GM21423 (cell line): ENCODE measurements at regions not wholly inside any gene's neighbourhood (a gene's known extent, or its start where the extent isn't known, plus 50 kb on each side); places are given as distances from the start of the nearest gene placed in this dataset.
"Not testable (repeated sequence)": the region's sequence is repeated elsewhere in the genome, so short reads cannot be mapped to it uniquely, and the experiment has no call there.

ENCODE experiments used
- ATAC-seq: cut with Tn5 transposase; IDR thresholded peaks from one replicate; pipeline ENCODE4 v1.9.1; 2021; ENCODE audit warnings: mild to moderate bottlenecking, moderate library complexity; ENCODE audit not compliant: unreplicated experiment

DNA sequence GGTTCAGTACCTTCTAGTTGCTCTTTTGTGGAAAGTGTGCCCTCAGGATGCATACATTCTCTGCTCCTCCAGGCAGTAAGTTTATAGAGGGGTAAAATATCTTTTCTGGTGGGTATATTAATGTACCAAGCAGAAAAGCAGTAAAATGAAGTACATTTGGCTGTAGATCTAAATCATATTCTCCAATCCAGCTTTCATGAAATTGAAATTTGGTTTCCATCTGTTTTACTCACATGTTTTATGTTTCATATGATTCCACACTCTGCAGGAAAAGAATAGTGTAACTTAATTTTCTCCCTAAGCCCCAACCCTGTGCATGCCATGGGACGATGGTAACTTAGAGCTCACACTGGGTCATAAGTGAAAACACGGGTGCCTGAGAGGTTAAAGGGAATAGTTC is 172.3 kb downstream of the AKAIN1 start:
- no peak for ATAC-seq

DNA sequence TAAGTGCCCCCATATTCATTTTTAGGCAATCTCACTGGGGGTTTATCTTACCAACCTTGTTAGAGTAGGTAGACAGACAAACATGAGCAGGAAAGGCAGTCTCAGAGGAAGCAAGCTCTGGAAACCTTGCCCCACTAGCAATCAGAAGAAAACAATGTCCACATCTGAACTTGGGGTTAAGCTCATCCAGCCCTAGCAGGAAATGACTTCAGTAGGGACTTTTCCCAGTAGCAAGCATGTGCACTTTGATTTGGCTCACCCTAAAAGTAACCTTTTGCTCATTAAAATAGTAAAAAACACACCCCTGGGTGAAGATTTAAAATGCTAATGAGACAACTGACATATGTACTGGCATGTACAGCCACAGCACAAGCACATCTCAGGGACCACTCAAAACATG is 175.5 kb downstream of the AKAIN1 start:
- no peak for ATAC-seq

DNA sequence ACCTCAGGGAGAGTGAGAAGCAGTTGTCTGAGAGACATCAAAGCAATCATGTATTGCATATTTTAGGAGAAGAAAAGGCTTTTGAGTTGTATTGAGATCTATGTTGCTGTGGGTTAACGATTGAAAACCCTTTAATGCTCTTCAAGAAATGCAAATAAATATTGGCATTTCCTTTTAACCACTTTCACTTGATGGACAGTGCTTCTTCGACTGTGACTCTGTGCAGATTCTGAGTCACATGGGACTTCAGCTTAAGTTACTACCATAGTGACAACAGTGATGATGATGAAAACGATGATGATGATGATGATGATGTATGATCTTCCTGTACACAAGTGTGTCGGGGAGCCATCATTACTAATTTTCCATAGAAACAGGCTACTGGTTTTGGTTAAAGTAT is 181.8 kb downstream of the AKAIN1 start:
- no peak for ATAC-seq

DNA sequence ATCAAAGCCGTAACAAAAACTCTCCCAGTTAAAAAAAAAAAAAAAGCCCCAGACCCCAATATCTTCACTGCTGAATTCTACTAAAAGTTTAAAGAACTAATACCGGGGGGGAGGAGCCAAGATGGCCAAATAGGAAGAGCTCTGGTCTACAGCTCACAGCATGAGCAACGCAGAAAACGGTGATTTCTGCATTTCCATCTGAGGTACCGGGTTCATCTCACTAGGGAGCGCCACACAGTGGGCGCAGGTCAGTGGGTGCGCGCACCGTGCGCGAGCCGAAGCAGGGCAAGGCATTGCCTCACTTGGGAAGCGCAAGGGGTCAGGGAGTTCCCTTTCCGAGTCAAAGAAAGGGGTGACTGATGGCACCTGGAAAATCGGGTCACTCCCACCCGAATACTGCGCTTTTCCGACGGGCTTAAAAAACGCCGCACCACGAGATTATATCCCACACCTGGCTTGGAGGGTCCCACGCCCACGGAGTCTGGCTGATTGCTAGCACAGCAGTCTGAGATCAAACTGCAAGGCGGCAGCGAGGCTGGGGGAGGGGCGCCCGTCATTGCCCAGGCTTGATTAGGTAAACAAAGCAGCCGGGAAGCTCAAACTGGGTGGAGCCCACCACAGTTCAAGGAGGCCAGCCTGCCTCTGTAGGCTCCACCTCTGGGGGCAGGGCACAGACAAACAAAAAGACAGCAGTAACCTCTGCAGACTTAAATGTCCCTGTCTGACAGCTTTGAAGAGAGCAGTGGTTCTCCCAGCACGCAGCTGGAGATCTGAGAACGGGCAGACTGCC is 192.8 kb downstream of the AKAIN1 start:
- not testable (repeated sequence) for ATAC-seq

DNA sequence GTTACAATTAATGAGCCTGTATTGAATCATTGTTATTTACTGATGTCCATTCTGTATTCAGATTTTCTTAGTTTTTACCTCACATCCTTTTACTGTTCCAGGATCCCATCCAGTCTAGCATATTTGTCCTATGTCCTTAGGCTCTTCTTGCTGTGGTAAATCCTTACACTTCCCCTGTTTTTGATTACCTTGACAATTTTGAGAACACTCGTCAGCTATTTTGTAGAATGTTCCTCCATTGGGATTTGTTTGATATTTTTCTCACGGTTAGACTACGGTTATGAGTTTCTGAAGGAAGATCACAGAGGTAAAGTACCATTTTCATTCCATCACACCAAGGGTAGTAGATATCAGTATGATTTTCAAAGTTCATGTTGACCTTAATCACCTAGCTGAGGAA is 202.3 kb downstream of the AKAIN1 start:
- no peak for ATAC-seq

DNA sequence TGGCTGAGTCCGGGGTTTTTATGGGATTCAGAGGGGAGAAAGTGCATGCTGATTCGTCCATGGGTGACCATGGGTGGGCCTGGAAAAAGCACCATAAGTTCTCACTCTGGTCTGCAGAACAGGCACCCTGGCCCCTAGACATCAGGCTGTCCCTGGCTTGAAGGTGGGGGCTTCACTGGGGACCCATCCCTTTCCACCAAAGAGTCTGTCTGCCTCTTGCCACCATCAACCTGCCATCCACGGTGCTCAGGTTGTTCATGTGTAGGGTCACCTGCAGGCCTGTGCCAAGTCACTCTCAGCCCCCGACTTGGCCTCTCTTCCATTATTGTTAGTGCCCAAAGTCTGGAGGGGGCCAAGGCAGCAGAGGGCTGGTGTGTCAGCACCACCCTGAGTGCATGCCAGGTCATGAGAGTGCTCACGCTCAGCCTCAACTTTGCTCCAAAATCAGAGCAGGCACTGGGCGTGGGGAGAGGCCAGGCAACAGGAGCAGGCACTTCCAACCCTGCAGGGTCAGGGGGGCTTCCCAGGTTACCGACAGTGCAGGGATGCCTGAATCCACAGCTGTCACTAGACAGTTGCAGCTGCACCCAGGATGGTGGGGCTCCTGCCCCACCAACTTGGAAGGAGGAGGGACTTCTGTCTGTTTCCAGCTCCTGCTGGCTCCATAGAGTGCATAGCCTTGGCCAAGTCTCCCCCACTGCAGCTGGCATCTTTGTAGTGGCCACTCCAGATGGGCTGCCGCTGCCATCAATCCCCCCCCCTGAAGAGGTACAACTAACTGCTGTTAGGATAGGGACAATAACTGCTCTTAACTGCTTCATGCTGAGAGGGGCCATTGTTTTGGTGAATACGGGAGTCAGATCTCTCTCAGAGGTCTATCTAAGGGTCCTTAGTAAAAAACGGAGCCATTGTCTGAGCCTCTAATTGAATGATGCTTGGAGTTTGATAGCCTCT is 209.3 kb downstream of the AKAIN1 start:
- ATAC-seq: no peak

DNA sequence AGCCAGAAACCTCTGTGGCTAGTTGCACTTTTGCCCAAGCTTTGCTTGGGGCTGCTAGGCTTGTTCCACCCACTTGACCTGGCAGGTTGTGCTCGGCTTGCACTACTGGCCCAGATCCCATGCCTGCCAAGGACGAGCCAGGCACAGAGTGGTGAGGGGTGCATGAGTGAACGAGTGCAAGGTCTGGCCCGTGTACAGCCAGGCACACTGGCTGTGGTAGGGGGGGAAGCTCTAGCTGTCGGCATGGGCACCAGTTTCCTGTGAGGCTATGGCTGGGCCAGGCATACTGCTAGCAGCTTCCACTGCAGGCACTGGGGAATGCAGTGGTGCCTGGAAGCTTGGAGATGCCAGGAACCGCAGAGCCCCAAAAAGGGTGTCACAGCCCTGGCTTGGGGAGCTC is 210.4 kb downstream of the AKAIN1 start:
- no peak for ATAC-seq

DNA sequence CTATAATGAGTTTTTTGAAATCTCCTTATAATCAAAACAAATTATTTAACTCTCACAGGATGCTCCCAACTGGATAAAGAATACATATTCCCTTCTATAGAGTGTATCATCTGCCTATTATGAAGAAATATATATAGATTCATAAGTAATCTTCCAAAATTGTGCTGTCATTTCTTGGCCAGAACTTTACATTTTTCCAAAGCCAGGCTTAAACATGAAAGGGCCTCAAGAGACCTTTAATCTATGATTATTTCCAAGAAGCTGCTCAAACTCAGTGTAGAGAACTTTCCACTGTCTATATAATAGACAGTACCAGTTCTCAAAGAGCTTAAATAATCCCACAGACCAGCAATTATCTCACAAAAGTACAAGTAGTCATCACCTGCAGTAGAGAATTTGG is 211.0 kb downstream of the AKAIN1 start:
- no peak for ATAC-seq

DNA sequence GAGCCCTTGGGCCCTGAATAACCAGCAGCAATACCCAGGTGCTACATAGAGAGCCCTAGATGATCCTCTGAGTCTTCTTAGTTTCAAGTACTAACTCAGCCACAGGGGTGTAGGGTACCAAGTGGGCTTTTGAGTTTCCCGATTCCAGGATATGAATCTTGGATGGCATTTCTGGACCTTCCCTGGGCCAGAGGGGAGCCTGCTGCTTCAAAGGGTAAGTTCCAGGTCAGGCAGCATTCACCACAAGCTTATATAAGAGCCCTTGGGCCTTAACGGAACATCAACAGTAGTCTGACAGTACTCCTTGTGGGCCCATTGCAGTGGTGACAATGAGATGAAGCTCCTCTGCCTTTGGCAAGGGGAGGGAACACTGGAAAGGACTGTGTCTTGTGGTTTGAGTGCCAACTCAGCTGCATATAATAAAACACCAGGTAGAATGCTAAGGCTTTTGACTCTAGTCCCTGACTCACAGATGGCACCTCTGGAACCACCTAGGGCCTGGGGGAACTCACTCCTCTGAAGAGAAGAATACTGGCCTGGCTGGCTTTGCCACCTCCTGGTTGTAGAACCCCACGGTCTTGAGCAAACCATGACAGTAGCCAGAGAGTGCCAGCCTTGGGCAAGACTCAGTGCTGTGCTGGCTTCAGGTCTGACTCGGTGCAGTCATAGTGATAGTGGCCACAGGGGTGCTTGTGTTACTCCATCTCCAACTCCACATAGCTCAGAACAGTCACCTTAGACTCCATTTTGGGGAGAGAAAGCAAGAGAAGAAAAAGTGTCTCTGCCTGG is 235.7 kb downstream of the AKAIN1 start:
- ATAC-seq: no peak

DNA sequence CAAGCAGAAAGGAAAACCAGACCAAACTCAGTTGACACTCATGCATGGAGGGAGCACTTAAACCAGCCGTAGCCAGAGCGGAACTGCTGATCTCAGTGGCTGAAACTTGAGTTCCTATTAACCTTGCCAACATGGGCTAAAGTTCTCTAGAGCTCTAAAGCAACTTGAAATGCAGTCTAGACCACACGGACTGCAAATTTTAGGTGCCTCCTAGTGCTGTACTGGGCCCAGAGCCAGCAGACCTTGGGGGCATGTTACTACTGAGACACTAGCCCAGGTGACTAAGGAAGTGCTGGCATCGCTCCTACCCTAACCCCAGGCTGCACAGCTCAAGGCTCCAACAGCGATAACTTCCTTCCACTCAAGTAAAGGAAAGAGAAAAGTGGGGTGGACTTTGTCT is 236.5 kb downstream of the AKAIN1 start:
- ATAC-seq: no peak

DNA sequence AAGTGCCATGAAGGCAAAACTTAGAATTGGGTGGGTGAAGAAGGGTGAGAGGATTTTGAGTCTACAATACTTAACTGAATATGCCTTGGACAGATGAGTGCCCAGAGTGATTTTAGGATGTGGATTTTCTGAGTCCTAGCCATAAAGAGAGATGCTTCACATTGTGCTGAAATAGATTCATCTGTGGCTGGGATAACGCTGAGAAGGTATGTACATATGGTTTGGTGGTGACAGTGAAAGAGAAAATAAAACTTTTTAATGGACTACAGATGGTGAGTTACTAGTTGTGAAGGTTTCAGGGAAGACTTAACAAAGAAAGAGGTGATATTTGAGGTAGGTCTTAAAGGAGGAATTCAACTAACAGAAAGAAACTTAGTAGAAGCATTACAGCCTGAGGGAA is 265.8 kb downstream of the AKAIN1 start:
- ATAC-seq: no peak

DNA sequence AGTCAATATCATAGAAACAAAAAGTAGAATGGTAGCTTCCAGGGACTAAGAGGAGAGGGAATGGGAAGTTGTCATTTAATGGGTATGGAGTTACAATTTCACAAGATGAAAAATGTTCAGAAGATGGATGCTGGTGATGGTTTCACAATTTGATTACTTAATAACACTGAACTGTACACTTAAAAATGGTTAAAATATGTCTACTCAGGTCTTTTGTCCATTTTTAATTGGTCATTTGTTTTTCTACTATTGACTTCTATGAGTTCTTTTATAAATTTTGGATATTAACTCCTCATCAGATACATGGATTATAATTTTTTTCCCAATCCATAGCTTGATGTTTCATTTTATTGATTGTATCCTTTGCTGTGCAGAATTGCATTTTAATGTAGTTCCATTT is 275.5 kb downstream of the AKAIN1 start:
- no peak for ATAC-seq

DNA sequence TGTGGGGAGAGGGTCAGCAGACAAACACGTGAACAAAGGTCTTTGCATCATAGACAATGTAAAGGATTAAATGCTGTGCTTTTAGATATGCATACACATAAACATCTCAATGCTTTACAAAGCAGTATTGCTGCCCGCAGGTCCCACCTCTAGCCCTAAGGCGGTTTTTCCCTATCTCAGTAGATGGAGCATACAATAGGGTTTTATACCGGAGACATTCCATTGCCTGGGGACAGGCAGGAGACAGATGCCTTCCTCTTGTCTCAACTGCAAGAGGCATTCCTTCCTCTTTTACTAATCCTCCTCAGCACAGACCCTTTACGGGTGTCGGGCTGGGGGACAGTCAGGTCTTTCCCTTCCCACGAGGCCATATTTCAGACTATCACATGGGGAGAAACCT is 279.5 kb downstream of the AKAIN1 start:
- ATAC-seq: not testable (repeated sequence)

DNA sequence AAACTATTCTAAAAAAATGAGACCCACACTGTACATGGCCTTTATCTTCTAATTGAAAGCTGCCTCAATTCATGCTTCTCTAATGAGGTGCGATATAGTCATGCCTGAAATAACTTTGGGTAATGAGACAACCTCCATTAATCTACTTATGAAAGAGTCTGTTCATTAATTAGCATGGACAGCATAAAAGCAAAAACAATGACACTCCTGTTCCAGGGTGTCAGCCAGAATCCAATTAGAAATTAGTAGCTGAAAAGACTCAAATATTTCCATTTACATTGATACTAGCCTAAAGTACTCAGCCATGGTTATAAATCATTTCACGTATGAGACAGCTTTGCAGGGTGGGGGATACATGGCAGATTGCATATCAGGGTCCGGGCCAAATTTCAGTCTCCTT is 288.7 kb downstream of the AKAIN1 start:
- no peak for ATAC-seq

DNA sequence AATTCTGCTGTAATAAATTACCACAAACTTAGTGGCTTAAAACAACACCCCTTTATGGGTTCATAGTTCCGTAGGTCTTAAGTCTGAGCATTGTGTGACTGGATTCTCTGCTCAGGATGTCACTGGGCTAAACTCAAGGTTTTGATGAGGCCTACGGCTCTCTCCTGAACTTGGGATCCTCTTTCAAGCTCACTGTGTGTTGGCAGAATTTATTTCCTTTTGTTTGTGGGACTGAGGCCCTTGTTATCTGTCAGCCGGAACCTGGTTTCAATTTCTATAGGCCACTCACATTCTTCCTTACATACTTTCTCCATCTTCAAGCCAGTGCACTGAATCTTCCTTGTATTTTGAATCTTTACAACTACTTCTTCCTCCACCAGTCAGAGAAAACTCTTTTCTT is 290.2 kb downstream of the AKAIN1 start:
- no peak for ATAC-seq

DNA sequence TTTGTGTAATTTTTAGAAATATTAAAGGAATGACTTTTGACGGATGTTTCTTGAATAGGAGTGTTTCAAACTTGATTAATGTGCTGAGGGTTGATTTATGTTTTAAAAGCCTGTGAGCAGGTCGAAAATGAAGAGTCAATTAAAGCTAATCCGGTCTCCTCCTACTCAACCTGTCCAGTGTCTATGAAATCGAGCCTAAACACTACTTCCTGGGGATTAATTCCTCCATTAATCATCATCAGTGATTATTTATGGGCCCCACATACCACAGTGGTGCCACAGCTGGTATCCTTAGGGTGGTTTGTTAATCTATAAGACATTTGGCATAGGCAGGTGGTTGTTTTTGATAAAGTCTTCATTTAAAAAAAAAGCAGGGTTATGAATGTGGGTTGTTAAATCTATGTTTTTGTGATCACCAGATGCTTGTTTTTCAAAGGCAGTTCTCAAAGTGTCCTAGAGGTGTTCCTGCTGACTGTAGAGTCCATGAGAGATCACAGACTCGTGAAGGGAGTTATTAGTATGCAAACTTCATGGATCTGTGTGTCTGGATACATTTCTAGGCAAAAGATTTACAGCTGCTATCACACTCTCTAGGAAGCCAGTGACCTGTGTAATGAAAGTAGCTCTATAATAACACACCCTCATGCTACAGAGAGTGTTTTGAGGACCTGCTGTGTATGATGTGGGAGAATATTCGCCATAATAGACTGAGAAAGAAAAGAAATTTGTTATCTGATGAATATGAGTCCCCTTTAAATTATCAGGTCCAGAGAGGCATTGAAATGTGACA is 308.6 kb downstream of the AKAIN1 start:
- ATAC-seq: no peak

DNA sequence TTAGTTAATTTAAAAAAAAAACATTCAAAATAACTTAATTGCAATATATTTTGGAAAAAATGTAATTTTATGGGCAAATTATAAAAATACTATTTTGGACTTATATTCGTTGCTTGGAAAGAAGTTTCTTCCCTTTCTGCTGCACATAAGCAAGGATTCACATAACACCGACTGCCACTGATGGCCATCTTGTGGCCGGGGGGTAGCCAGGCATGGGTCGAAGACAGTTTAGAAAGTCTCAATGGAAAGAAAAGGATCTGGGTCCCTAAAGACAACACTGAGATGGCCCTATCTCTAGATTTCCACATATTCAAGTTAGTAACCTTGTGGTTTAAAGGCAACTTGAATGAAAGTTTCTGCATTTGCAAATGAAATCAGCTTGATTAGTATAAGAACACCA is 318.6 kb downstream of the AKAIN1 start:
- no peak for ATAC-seq

DNA sequence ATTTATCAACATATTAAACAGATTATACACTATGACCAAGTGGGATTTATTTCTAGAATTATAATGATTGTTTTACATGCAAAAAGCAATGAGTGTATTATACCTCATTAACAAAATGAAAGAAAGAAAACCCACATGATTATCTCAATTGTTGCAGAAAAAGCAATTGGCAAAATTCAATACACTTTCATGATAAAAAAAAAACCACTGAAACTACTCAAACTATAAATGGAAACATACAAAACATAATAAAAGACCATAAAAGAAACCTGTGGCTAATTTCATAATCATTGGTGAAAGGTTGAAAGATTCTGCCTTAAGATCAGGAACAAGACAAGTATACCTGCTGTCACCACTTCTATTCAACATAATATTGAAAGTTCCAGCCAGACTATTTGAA is 325.9 kb downstream of the AKAIN1 start:
- no peak for ATAC-seq

DNA sequence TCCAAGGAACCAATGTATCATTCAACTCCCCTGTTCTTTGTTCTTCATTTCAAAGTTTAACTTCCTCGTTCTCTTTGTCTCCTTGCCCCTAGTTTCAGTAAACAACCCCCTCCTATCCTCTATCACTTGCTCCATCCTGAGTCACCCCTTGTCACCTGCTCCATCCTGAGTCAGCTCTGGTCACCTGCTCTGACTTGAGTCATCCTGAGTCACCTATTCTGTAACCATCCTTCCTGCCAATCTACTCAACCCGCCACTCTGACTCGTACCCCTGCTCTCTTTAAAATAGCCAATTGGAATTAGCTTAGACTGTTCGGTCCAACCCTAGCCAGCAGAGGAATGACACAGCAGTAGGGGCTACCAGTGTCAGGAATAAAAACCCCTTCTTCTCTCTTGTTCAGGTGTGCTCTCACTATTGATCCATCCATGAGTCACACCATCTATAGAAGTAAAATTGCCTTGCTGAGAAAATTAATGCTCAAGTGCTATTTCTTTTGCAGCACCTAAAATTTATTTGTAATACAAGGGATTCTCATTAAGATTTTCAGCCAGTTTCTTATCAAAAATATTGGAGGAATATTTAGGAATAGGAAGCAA is 326.8 kb downstream of the AKAIN1 start:
- no peak for ATAC-seq

DNA sequence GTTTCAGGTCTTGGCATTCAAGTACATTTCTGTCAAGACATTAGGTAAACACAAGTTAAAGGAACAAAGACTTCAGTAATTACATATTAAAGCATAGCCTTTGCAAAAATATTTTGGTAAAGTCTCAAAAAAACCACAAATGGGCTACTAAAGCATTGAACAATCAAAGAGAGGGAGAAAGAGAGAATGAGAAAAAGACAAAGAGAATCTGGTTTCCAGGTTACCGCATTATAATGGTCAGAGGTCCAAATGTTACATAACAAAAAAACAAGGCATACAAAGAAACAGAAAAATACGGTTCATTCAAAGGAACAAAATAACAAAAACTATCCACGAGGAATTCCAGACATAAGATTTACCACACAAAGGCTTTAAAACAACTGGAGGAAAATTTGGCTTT is 327.9 kb downstream of the AKAIN1 start:
- no peak for ATAC-seq
